ENCODE measurements at regions not wholly inside any gene's neighbourhood (a gene's known extent, or its start where the extent isn't known, plus 50 kb on each side); places are given as distances from the start of the nearest gene placed in this dataset.
"Not testable (repeated sequence)": the region's sequence is repeated elsewhere in the genome, so short reads cannot be mapped to it uniquely, and the experiment has no call there.

- Histone ChIP-seq H3K4me3 (no peak overlapping the region), H3K27me3 (peaks cover 0 to 5% (median 0%) of the 10 kb centered on the region in 3 donors), H3K9me3 (no peaks in the 10 kb centered on the region), H3K4me1 (no peaks in the 10 kb centered on the region), H3K36me3 (no peaks in the 10 kb centered on the region), H3K27ac (no peak overlapping the region)
- DNase-seq: no peak
- WGBS, 5 donors: 77 to 98% (median 92%) methylated on average over 1 to 2 of the region's 2 CpGs
- intact Hi-C loops (cut with DNase I; ENCODE audit: low total_unique reads): no loop called here
- TF ChIP-seq EP300 (IDR thresholded peaks at IDR 0.05): no peak
- no peak for TF ChIP-seq CTCF (IDR thresholded peaks at IDR 0.05)
- TF ChIP-seq POLR2AphosphoS5 (IDR thresholded peaks at IDR 0.05): no peak
- TF ChIP-seq POLR2A (IDR thresholded peaks at IDR 0.05): no peak
Observed at GRCh38 chrX:103911236-103911635, 51.2 kb upstream of the TMSB15B start.

- 81 to 98% (median 91%) methylated on average over 6 of the region's 6 CpGs for WGBS, 5 donors
- H3K36me3 ChIP-seq: no peaks in the 10 kb centered on the region
- TF ChIP-seq POLR2A (IDR thresholded peaks at IDR 0.05) (no peak), EP300 (IDR thresholded peaks at IDR 0.05) (no peak), CTCF (IDR thresholded peaks at IDR 0.05) (no peak), POLR2AphosphoS5 (IDR thresholded peaks at IDR 0.05) (no peak)
- H3K4me1 ChIP-seq: no peaks in the 10 kb centered on the region
- intact Hi-C loops (cut with DNase I; ENCODE audit: low total_unique reads): no loop called here
- H3K4me3 ChIP-seq: no peak overlapping the region
- no peak overlapping the region for H3K27ac ChIP-seq
- DNase-seq: no peak
- no peaks in the 10 kb centered on the region for H3K9me3 ChIP-seq
- H3K27me3 ChIP-seq: peaks cover 0 to 5% (median 0%) of the 10 kb centered on the region in 3 donors
Observed at GRCh38 chrX:103910430-103910829, 52.0 kb upstream of the TMSB15B start.

- H3K4me3 ChIP-seq: no peak overlapping the region
- H3K9me3 ChIP-seq: peaks cover 0 to 12% (median 4%) of the 10 kb centered on the region in 4 donors
- no peaks in the 10 kb centered on the region for H3K4me1 ChIP-seq
- WGBS, 5 donors: 82 to 98% (median 92%) methylated on average over 12 to 16 of the region's 16 CpGs
- no peak for TF ChIP-seq POLR2A (IDR thresholded peaks at IDR 0.05)
- TF ChIP-seq EP300 (IDR thresholded peaks at IDR 0.05): no peak
- no peak for TF ChIP-seq CTCF (IDR thresholded peaks at IDR 0.05)
- TF ChIP-seq POLR2AphosphoS5 (IDR thresholded peaks at IDR 0.05): no peak
- intact Hi-C loops (cut with DNase I; ENCODE audit: low total_unique reads): no loop called here
- H3K36me3 ChIP-seq: no peaks in the 10 kb centered on the region
- H3K27ac ChIP-seq: no peak overlapping the region
- H3K27me3 ChIP-seq: no peaks in the 10 kb centered on the region
- no peak for DNase-seq
Observed at GRCh38 chrX:103904301-103904700, 58.1 kb upstream of the TMSB15B start.

- H3K27me3 ChIP-seq; H3K4me3 ChIP-seq; intact Hi-C loops (cut with DNase I; ENCODE audit: low total_unique reads); H3K4me1 ChIP-seq; DNase-seq; H3K27ac ChIP-seq; H3K36me3 ChIP-seq: not testable (repeated sequence)
- H3K9me3 ChIP-seq: peaks cover 0 to 19% (median 7%) of the 10 kb centered on the region in 4 donors
- 77 to 96% (median 90%) methylated on average over 7 to 8 of the region's 8 CpGs for WGBS, 5 donors
Observed at GRCh38 chrX:103902606-103903005, 59.8 kb upstream of the TMSB15B start.

GRCh38 chrX:103889216-103889615, 57.2 kb upstream of the RAB9B start:
- no peak for DNase-seq
- intact Hi-C loops (cut with DNase I; ENCODE audit: low total_unique reads): no loop called here
- Histone ChIP-seq H3K4me1 (no peaks in the 10 kb centered on the region), H3K27me3 (no peaks in the 10 kb centered on the region), H3K4me3 (no peak overlapping the region), H3K27ac (no peak overlapping the region), H3K36me3 (no peaks in the 10 kb centered on the region), H3K9me3 (peaks cover 0 to 6% (median 3%) of the 10 kb centered on the region in 4 donors)
- 36 to 62% (median 48%) methylated on average over 4 of the region's 4 CpGs for WGBS, 5 donors
- TF ChIP-seq EP300 (IDR thresholded peaks at IDR 0.05): no peak
- TF ChIP-seq CTCF (IDR thresholded peaks at IDR 0.05): no peak
- TF ChIP-seq POLR2AphosphoS5 (IDR thresholded peaks at IDR 0.05): no peak

Measured in stomach (tissue), 8 donors.